ENCODE measurements at regions not wholly inside any gene's neighbourhood (a gene's known extent, or its start where the extent isn't known, plus 50 kb on each side); places are given as distances from the start of the nearest gene placed in this dataset.

- TF ChIP-seq POLR2AphosphoS5 (IDR thresholded peaks at IDR 0.05): no peak
- TF ChIP-seq, protein P1, sequence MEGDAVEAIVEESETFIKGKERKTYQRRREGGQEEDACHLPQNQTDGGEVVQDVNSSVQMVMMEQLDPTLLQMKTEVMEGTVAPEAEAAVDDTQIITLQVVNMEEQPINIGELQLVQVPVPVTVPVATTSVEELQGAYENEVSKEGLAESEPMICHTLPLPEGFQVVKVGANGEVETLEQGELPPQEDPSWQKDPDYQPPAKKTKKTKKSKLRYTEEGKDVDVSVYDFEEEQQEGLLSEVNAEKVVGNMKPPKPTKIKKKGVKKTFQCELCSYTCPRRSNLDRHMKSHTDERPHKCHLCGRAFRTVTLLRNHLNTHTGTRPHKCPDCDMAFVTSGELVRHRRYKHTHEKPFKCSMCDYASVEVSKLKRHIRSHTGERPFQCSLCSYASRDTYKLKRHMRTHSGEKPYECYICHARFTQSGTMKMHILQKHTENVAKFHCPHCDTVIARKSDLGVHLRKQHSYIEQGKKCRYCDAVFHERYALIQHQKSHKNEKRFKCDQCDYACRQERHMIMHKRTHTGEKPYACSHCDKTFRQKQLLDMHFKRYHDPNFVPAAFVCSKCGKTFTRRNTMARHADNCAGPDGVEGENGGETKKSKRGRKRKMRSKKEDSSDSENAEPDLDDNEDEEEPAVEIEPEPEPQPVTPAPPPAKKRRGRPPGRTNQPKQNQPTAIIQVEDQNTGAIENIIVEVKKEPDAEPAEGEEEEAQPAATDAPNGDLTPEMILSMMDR (IDR thresholded peaks at IDR 0.05): no peak
Observed at GRCh38 chr6:106735828-106736227, 106.5 kb downstream of the QRSL1 start.

Measured in prostate gland (tissue), 2 donors.